A673 (cell line): ENCODE measurements at regions not wholly inside any gene's neighbourhood (a gene's known extent, or its start where the extent isn't known, plus 50 kb on each side); places are given as distances from the start of the nearest gene placed in this dataset.

Experiments used
- EZH2 ChIP-seq: fragments of 200-600 bp; sonication (generic); IDR thresholded peaks from 2 replicates; pipeline ENCODE4 v1.6.1; 2017; ENCODE audit warnings: borderline replicate concordance, low read depth, mild to moderate bottlenecking, mixed read lengths, antibody characterized with exemption, low read length; ENCODE audit not compliant: poor library complexity, severe bottlenecking
- TF ChIP-seq, protein P1 (sequence below): fragments of 300-800, 200-600 bp; sonication (generic); conservative IDR thresholded peaks from 2 replicates; pipeline ENCODE4 v1.5.1; 2017; ENCODE audit warnings: low read depth, mild to moderate bottlenecking, antibody characterized with exemption, low read length, moderate library complexity, mixed read lengths

DNA sequence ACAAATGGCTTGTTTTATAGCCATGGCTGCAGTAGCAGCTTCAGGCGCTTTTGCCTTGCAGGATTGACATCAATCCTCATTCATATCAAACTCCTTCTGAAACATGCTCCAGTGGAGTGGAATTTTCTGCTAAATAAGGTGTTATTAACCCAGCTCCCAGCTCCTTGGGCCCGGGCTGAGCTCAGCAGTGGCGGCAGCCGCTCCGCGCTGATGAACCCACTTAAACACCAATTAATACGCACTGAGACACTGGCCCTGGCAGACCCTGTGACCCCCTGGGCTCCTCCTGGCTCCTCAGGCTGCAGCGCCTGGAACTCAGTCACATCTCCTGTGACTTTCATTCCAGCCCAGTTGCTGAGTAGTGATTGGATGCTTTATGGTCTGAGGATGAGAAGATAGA is 137.4 kb upstream of the GRIK3 start:
- TF ChIP-seq, protein P1, sequence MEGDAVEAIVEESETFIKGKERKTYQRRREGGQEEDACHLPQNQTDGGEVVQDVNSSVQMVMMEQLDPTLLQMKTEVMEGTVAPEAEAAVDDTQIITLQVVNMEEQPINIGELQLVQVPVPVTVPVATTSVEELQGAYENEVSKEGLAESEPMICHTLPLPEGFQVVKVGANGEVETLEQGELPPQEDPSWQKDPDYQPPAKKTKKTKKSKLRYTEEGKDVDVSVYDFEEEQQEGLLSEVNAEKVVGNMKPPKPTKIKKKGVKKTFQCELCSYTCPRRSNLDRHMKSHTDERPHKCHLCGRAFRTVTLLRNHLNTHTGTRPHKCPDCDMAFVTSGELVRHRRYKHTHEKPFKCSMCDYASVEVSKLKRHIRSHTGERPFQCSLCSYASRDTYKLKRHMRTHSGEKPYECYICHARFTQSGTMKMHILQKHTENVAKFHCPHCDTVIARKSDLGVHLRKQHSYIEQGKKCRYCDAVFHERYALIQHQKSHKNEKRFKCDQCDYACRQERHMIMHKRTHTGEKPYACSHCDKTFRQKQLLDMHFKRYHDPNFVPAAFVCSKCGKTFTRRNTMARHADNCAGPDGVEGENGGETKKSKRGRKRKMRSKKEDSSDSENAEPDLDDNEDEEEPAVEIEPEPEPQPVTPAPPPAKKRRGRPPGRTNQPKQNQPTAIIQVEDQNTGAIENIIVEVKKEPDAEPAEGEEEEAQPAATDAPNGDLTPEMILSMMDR: no peak
- no peak for TF ChIP-seq EZH2
